Spleen (tissue), 7 donors: ENCODE measurements at regions not wholly inside any gene's neighbourhood (a gene's known extent, or its start where the extent isn't known, plus 50 kb on each side); places are given as distances from the start of the nearest gene placed in this dataset.

Source experiments
- POLR2A ChIP-seq, 3 donors: fragments of 450-650 bp; IDR thresholded peaks; one replicate each; pipeline ENCODE4 v1.5.1; 2017; ENCODE audit warnings: antibody characterized with exemption in 3 of 3, mild to moderate bottlenecking in 1 of 3
- TF ChIP-seq, protein P1 (sequence below), 11 experiments: fragments of 200-600 bp in 7 of 11; fragments of 450-650 bp in 4 of 11; sonication (generic) in 4 of 11; IDR thresholded peaks in 8 of 11; conservative IDR thresholded peaks in 3 of 11; 1 replicate in 7 of 11; 2 replicates in 4 of 11; pipeline versions ENCODE4 v1.4.0 to v1.8.0; 2016 to 2021; ENCODE audit warnings: antibody characterized with exemption in 11 of 11, inconsistent platforms in 4 of 11, mild to moderate bottlenecking in 1 of 11
- donor health status: DM: no; HTN: no; CAD: no; lungs with moderate emphysema.
- donor health status: DM: no; HTN: no; CAD: no.
- donor health status: DM: no; HTN: no; CAD: no.

DNA sequence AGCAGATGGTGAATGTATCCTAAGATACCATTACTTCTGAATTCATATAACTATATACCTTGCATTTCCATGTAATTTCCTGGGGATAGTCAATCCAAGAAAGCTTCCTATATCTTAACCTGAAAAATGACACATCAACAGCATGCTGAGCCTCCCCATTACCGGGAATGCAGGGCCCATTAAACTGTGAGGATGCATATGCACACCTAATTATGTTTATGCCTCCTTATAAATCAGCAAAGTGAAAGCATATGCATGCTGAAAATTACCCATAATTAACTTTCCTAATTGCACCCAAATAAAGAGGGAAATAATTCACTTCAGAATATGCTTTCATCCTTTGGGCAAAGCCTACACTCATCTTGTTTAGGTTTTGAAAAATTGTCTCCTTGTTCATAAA is 663.0 kb downstream of the KCNA4 start:
- no peak for TF ChIP-seq POLR2A (IDR thresholded peaks at IDR 0.05)
- TF ChIP-seq, protein P1, sequence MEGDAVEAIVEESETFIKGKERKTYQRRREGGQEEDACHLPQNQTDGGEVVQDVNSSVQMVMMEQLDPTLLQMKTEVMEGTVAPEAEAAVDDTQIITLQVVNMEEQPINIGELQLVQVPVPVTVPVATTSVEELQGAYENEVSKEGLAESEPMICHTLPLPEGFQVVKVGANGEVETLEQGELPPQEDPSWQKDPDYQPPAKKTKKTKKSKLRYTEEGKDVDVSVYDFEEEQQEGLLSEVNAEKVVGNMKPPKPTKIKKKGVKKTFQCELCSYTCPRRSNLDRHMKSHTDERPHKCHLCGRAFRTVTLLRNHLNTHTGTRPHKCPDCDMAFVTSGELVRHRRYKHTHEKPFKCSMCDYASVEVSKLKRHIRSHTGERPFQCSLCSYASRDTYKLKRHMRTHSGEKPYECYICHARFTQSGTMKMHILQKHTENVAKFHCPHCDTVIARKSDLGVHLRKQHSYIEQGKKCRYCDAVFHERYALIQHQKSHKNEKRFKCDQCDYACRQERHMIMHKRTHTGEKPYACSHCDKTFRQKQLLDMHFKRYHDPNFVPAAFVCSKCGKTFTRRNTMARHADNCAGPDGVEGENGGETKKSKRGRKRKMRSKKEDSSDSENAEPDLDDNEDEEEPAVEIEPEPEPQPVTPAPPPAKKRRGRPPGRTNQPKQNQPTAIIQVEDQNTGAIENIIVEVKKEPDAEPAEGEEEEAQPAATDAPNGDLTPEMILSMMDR (IDR thresholded peaks at IDR 0.05 in 8 of 11, conservative IDR thresholded peaks at IDR 0.05 in 3 of 11): no peak
